Body of pancreas (tissue), 4 donors: ENCODE measurements at regions not wholly inside any gene's neighbourhood (a gene's known extent, or its start where the extent isn't known, plus 50 kb on each side); places are given as distances from the start of the nearest gene placed in this dataset.
"Not testable (repeated sequence)": the region's sequence is repeated elsewhere in the genome, so short reads cannot be mapped to it uniquely, and the experiment has no call there.

Experiments used
- ATAC-seq: fragments of 150-250 bp; one replicate; pipeline ENCODE4 v1.9.1; 2016
- DNase-seq, 4 donors: peaks; one replicate each; pipeline ENCODE4 v3.0.0-alpha.2; 2019
- H3K27ac ChIP-seq, 4 donors: fragments of 200-600 bp; sonication (generic); 1 replicate in 3 of 4; 2 replicates in 1 of 4; pipeline versions ENCODE4 v1.5.1 to v1.6.1; 2016 to 2019; ENCODE audit warnings: mild to moderate bottlenecking in 1 of 4, mixed read lengths in 1 of 4, moderate library complexity in 1 of 4
- H3K27me3 ChIP-seq, 2 donors: fragments of 200-600 bp; sonication (generic); one replicate each; pipeline ENCODE4 v1.6.0; 2016; ENCODE audit warnings: mild to moderate bottlenecking in 1 of 2
- H3K36me3 ChIP-seq, 2 donors: fragments of 200-600 bp; sonication (generic); replicated peaks in 1 of 2; 2 replicates each; pipeline ENCODE4 v1.5.1; 2016; ENCODE audit warnings: low read depth in 2 of 2; ENCODE audit not compliant: insufficient read depth in 1 of 2
- H3K4me1 ChIP-seq: fragments of 200-600 bp; sonication (generic); one replicate; pipeline ENCODE4 v1.6.0; 2016
- H3K4me3 ChIP-seq, 2 donors: fragments of 200-600 bp; sonication (generic); 1 replicate in 1 of 2; 2 replicates in 1 of 2; pipeline ENCODE4 v1.5.1; 2016 to 2019
- H3K9me3 ChIP-seq, 3 donors: fragments of 200-600 bp; sonication (generic); 1 replicate in 2 of 3; 2 replicates in 1 of 3; pipeline ENCODE4 v1.5.1; 2016
- CTCF ChIP-seq, 7 experiments: fragments of 450-650 bp in 4 of 7; fragments of 200-600 bp in 3 of 7; sonication (generic) in 3 of 7; IDR thresholded peaks; one replicate each; pipeline ENCODE4 v1.5.1; 2016 to 2019; ENCODE audit warnings: antibody characterized with exemption in 7 of 7
- POLR2A ChIP-seq, 3 donors: fragments of 450-650 bp; IDR thresholded peaks; one replicate each; pipeline ENCODE4 v1.6.1; 2016; ENCODE audit warnings: antibody characterized with exemption in 3 of 3, mild to moderate bottlenecking in 2 of 3
- WGBS, 2 donors: methylation state at CpG; one replicate each; pipeline ENCODE4 v1.1.5; 2017; 5-methylcytosine and 5-hydroxymethylcytosine counted together
- intact Hi-C: fragments of 100-400 bp; cut with DNase I; formaldehyde crosslinking; loops from one replicate; pipeline ENCODE4 v1.15.1; 2023

GRCh38 chr3:10688126-10688525, 127.9 kb upstream of the SLC6A11 start:
- Histone ChIP-seq H3K9me3 (no peaks in the 10 kb centered on the region), H3K36me3 (no peaks in the 10 kb centered on the region), H3K27ac (no peak overlapping the region), H3K4me1 (no peaks in the 10 kb centered on the region), H3K27me3 (no peaks in the 10 kb centered on the region), H3K4me3 (no peak overlapping the region)
- TF ChIP-seq CTCF (IDR thresholded peaks at IDR 0.05) (no peak), POLR2A (IDR thresholded peaks at IDR 0.05) (no peak)
- intact Hi-C loops: no loop called here
- DNase-seq: no peak
- no peak for ATAC-seq
- WGBS, 2 donors: 47 to 77% methylated on average over 1 of the region's 1 CpG

- no peaks in the 10 kb centered on the region for H3K4me1 ChIP-seq
- TF ChIP-seq CTCF (IDR thresholded peaks at IDR 0.05): no peak
- no peak for TF ChIP-seq POLR2A (IDR thresholded peaks at IDR 0.05)
- 81 to 83% methylated on average over 8 of the region's 8 CpGs for WGBS, 2 donors
- H3K36me3 ChIP-seq: no peaks in the 10 kb centered on the region
- H3K9me3 ChIP-seq: no peaks in the 10 kb centered on the region
- ATAC-seq (no peak), DNase-seq (no peak)
- H3K27me3 ChIP-seq: no peaks in the 10 kb centered on the region
- intact Hi-C loops: no loop called here
- H3K27ac ChIP-seq: no peak overlapping the region
- H3K4me3 ChIP-seq: no peak overlapping the region
Measured at GRCh38 chr3:10688548-10689172, 127.4 kb upstream of the SLC6A11 start.

GRCh38 chr3:10692039-10692622, 123.9 kb upstream of the SLC6A11 start:
- ATAC-seq: no peak
- H3K27me3 ChIP-seq: no peaks in the 10 kb centered on the region
- H3K4me1 ChIP-seq: no peaks in the 10 kb centered on the region
- 45 to 59% methylated on average over 11 of the region's 11 CpGs for WGBS, 2 donors
- no peak overlapping the region for H3K4me3 ChIP-seq
- no peak for TF ChIP-seq CTCF (IDR thresholded peaks at IDR 0.05)
- no peak for TF ChIP-seq POLR2A (IDR thresholded peaks at IDR 0.05)
- H3K36me3 ChIP-seq: no peaks in the 10 kb centered on the region
- no peak for DNase-seq
- H3K27ac ChIP-seq: no peak overlapping the region
- no peaks in the 10 kb centered on the region for H3K9me3 ChIP-seq
- intact Hi-C loops: no loop called here

GRCh38 chr3:10693457-10693856, 122.6 kb upstream of the SLC6A11 start:
- ATAC-seq: no peak
- intact Hi-C loops: no loop called here
- Histone ChIP-seq H3K36me3 (no peaks in the 10 kb centered on the region), H3K27ac (no peak overlapping the region), H3K27me3 (no peaks in the 10 kb centered on the region), H3K4me1 (no peaks in the 10 kb centered on the region), H3K9me3 (no peaks in the 10 kb centered on the region), H3K4me3 (no peak overlapping the region)
- WGBS, 2 donors: 57% methylated on average over 4 of the region's 4 CpGs
- no peak for TF ChIP-seq POLR2A (IDR thresholded peaks at IDR 0.05)
- TF ChIP-seq CTCF (IDR thresholded peaks at IDR 0.05): no peak
- no peak for DNase-seq

GRCh38 chr3:10694179-10694578, 121.8 kb upstream of the SLC6A11 start:
- H3K27ac ChIP-seq: no peak overlapping the region
- no peaks in the 10 kb centered on the region for H3K36me3 ChIP-seq
- H3K4me3 ChIP-seq: no peak overlapping the region
- ATAC-seq: no peak
- no peak for DNase-seq
- no peak for TF ChIP-seq POLR2A (IDR thresholded peaks at IDR 0.05)
- TF ChIP-seq CTCF (IDR thresholded peaks at IDR 0.05): no peak
- H3K4me1 ChIP-seq: no peaks in the 10 kb centered on the region
- H3K27me3 ChIP-seq: no peaks in the 10 kb centered on the region
- no peaks in the 10 kb centered on the region for H3K9me3 ChIP-seq
- intact Hi-C loops: no loop called here
- WGBS, 2 donors: 66 to 67% methylated on average over 4 of the region's 4 CpGs

- H3K27me3 ChIP-seq, H3K36me3 ChIP-seq, H3K9me3 ChIP-seq, ATAC-seq, H3K4me3 ChIP-seq, intact Hi-C loops, DNase-seq, H3K27ac ChIP-seq, H3K4me1 ChIP-seq: not testable (repeated sequence)
- WGBS, 2 donors: 49 to 68% methylated on average over 2 of the region's 2 CpGs
Measured at GRCh38 chr3:10695186-10695585, 120.8 kb upstream of the SLC6A11 start.
